Neural progenitor cell (in vitro differentiated cells): ENCODE measurements at regions not wholly inside any gene's neighbourhood (a gene's known extent, or its start where the extent isn't known, plus 50 kb on each side); places are given as distances from the start of the nearest gene placed in this dataset.
"Not testable (repeated sequence)": the region's sequence is repeated elsewhere in the genome, so short reads cannot be mapped to it uniquely, and the experiment has no call there.

Experiments used
- DNase-seq: peaks from one replicate; pipeline ENCODE4 v3.0.0-alpha.2; 2016; ENCODE audit warnings: low spot score
- H2AFZ ChIP-seq: fragments of 200-600 bp; sonication (generic); replicated peaks from 2 replicates; pipeline ENCODE4 v1.6.1; 2016; ENCODE audit warnings: antibody characterized with exemption
- H3F3A ChIP-seq: fragments of 200-600 bp; sonication (generic); 2 replicates; pipeline ENCODE4 v1.6.1; 2016; ENCODE audit warnings: antibody characterized with exemption, low read depth
- H3K27ac ChIP-seq: fragments of 200-600 bp; sonication (generic); 2 replicates; pipeline ENCODE4 v1.5.1; 2016; ENCODE audit warnings: mild to moderate bottlenecking
- H3K27me3 ChIP-seq: fragments of 200-600 bp; sonication (generic); 2 replicates; pipeline ENCODE4 v1.6.1; 2016; ENCODE audit warnings: mild to moderate bottlenecking, moderate library complexity
- H3K36me3 ChIP-seq: fragments of 200-600 bp; sonication (generic); 2 replicates; pipeline ENCODE4 v1.5.1; 2016
- H3K4me1 ChIP-seq: fragments of 200-600 bp; sonication (generic); 2 replicates; pipeline ENCODE4 v1.6.1; 2016; ENCODE audit warnings: mixed run types
- H3K4me2 ChIP-seq: fragments of 200-600 bp; sonication (generic); 2 replicates; pipeline ENCODE4 v1.6.1; 2016
- H3K4me3 ChIP-seq: fragments of 200-600 bp; sonication (generic); 2 replicates; pipeline ENCODE4 v1.5.1; 2016
- H3K79me2 ChIP-seq: fragments of 200-600 bp; sonication (generic); 2 replicates; pipeline ENCODE4 v1.6.1; 2016; ENCODE audit warnings: low read depth
- H3K9ac ChIP-seq: fragments of 200-600 bp; sonication (generic); 2 replicates; pipeline ENCODE4 v1.6.1; 2016
- H3K9me3 ChIP-seq: fragments of 200-600 bp; sonication (generic); 2 replicates; pipeline ENCODE4 v1.5.1; 2016; ENCODE audit warnings: low read depth
- H4K20me1 ChIP-seq: fragments of 200-600 bp; sonication (generic); 2 replicates; pipeline ENCODE4 v1.6.1; 2016; ENCODE audit warnings: low read depth
- H3K27ac Mint-ChIP-seq: 3 replicates; pipeline ENCODE4 v1.8.0; 2021; ENCODE audit warnings: mixed read lengths
- H3K27me3 Mint-ChIP-seq: 2 replicates; pipeline ENCODE4 v1.8.0; 2022; ENCODE audit warnings: low read depth, mild to moderate bottlenecking, inconsistent platforms, moderate library complexity, mixed read lengths; ENCODE audit not compliant: insufficient read depth
- H3K36me3 Mint-ChIP-seq: 3 replicates; pipeline ENCODE4 v1.8.0; 2021; ENCODE audit warnings: mixed read lengths
- H3K4me1 Mint-ChIP-seq: 3 replicates; pipeline ENCODE4 v1.8.0; 2021; ENCODE audit warnings: mixed read lengths
- H3K4me3 Mint-ChIP-seq: 3 replicates; pipeline ENCODE4 v1.8.0; 2021; ENCODE audit warnings: mild to moderate bottlenecking, moderate library complexity, mixed read lengths
- H3K9me3 Mint-ChIP-seq: 3 replicates; pipeline ENCODE4 v1.8.0; 2020; ENCODE audit warnings: mixed read lengths
- CTCF ChIP-seq: fragments of 200-600 bp; sonication (generic); IDR thresholded peaks from 2 replicates; pipeline ENCODE4 v1.5.1; 2017; ENCODE audit warnings: antibody characterized with exemption, mild to moderate bottlenecking
- EZH2 ChIP-seq: fragments of 200-600 bp; sonication (generic); IDR thresholded peaks from 2 replicates; pipeline ENCODE4 v1.6.1; 2017; ENCODE audit warnings: antibody characterized with exemption, mild to moderate bottlenecking, moderate library complexity
- EZH2phosphoT487 ChIP-seq: fragments of 200-600 bp; sonication (generic); IDR thresholded peaks from 2 replicates; pipeline ENCODE4 v1.6.1; 2017; ENCODE audit warnings: antibody characterized with exemption

- H3K27me3 ChIP-seq = peaks cover 99% of the 10 kb centered on the region
- H3K36me3 ChIP-seq = no peaks in the 10 kb centered on the region
- H3K27ac ChIP-seq = no peak overlapping the region
- TF ChIP-seq CTCF = no peak
- no peak for TF ChIP-seq EZH2phosphoT487
- no peak for TF ChIP-seq EZH2
- H3K27ac Mint-ChIP-seq = no peak overlapping the region
- H3K9ac ChIP-seq = no peak overlapping the region
- no peaks in the 10 kb centered on the region for H3K4me1 Mint-ChIP-seq
- H4K20me1 ChIP-seq = no peaks in the 10 kb centered on the region
- no peak overlapping the region for H3K4me3 Mint-ChIP-seq
- peaks cover 8% of the 10 kb centered on the region for H3K9me3 Mint-ChIP-seq
- H3K4me3 ChIP-seq = no peak overlapping the region
- no peaks in the 10 kb centered on the region for H3K9me3 ChIP-seq
- H3K36me3 Mint-ChIP-seq = no peaks in the 10 kb centered on the region
- no peaks in the 10 kb centered on the region for H3K4me1 ChIP-seq
- H2AFZ ChIP-seq = no peak overlapping the region
- H3K27me3 Mint-ChIP-seq = peaks cover 25% of the 10 kb centered on the region
- H3K4me2 ChIP-seq = no peak overlapping the region
- no peaks in the 10 kb centered on the region for H3F3A ChIP-seq
- DNase-seq = no peak
- H3K79me2 ChIP-seq = no peaks in the 10 kb centered on the region
Observed at GRCh38 chr22:22193923-22194322, 50.7 kb upstream of the VPREB1 start.

DNA sequence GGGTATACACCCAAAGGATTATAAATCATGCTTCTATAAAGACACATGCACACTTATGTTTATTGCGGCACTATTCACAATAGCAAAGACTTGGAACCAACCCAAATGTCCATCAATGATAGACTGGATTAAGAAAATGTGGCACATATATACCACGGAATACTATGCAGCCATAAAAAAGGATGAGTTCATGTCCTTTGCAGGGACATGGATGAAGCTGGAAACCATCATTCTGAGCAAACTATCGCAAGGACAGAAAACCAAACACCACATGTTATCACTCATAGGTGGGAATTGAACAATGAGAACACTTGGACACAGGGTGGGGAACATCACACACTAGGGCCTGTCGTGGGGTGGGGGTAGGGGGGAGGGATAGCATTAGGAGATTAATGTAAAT lies 51.1 kb upstream of the VPREB1 start:
- not testable (repeated sequence) for H3K79me2 ChIP-seq, H3K4me1 ChIP-seq, H3K4me3 ChIP-seq, H3K4me2 ChIP-seq, H3K9me3 Mint-ChIP-seq, H3K27ac ChIP-seq, DNase-seq, H3K4me1 Mint-ChIP-seq, H3K36me3 Mint-ChIP-seq, H3K9me3 ChIP-seq, H3K27ac Mint-ChIP-seq, H3K4me3 Mint-ChIP-seq, H3F3A ChIP-seq, H4K20me1 ChIP-seq, H3K9ac ChIP-seq, H2AFZ ChIP-seq, H3K36me3 ChIP-seq
- H3K27me3 Mint-ChIP-seq = peaks cover 25% of the 10 kb centered on the region
- H3K27me3 ChIP-seq = peaks cover 99% of the 10 kb centered on the region

DNA sequence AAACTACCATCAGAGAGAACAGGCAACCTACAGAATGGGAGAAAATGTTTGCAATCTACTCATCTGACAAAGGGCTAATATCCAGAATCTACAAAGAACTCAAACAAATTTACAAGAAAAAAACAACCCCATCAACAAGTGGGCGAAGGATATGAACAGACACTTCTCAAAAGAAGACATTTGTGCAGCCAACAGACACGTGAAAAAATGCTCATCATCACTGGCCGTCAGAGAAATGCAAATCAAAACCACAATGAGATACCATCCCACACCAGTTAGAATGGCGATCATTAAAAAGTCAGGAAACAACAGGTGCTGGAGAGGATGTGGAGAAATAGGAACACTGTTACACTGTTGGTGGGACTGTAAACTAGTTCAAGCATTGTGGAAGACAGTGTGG lies 51.6 kb upstream of the VPREB1 start:
- peaks cover 99% of the 10 kb centered on the region for H3K27me3 ChIP-seq
- H3K4me3 Mint-ChIP-seq, H3F3A ChIP-seq, H3K4me3 ChIP-seq, H3K9ac ChIP-seq, H3K4me1 Mint-ChIP-seq, H2AFZ ChIP-seq, H3K9me3 ChIP-seq, H3K36me3 ChIP-seq, H4K20me1 ChIP-seq, H3K9me3 Mint-ChIP-seq, H3K79me2 ChIP-seq, H3K27ac Mint-ChIP-seq, H3K4me1 ChIP-seq, DNase-seq, H3K36me3 Mint-ChIP-seq, H3K4me2 ChIP-seq, H3K27ac ChIP-seq: not testable (repeated sequence)
- H3K27me3 Mint-ChIP-seq = peaks cover 25% of the 10 kb centered on the region

- not testable (repeated sequence) for H3K4me3 Mint-ChIP-seq, H3K9me3 Mint-ChIP-seq, H3K4me1 Mint-ChIP-seq, H3F3A ChIP-seq, H2AFZ ChIP-seq, H3K27ac ChIP-seq, H3K9ac ChIP-seq, H3K27ac Mint-ChIP-seq, H3K4me1 ChIP-seq, H3K4me3 ChIP-seq, H3K79me2 ChIP-seq, H3K9me3 ChIP-seq, H3K36me3 Mint-ChIP-seq, H3K36me3 ChIP-seq, H4K20me1 ChIP-seq, H3K4me2 ChIP-seq, DNase-seq
- peaks cover 20% of the 10 kb centered on the region for H3K27me3 Mint-ChIP-seq
- peaks cover 99% of the 10 kb centered on the region for H3K27me3 ChIP-seq
Observed at GRCh38 chr22:22189796-22190195, 54.8 kb upstream of the VPREB1 start.

- peaks cover 13% of the 10 kb centered on the region for H3K27me3 Mint-ChIP-seq
- H3K27ac ChIP-seq, H2AFZ ChIP-seq, DNase-seq, H3K36me3 Mint-ChIP-seq, H4K20me1 ChIP-seq, H3K4me2 ChIP-seq, H3F3A ChIP-seq, H3K4me3 ChIP-seq, H3K4me1 Mint-ChIP-seq, H3K9me3 Mint-ChIP-seq, H3K9me3 ChIP-seq, H3K79me2 ChIP-seq, H3K36me3 ChIP-seq, H3K4me1 ChIP-seq, H3K27ac Mint-ChIP-seq, H3K9ac ChIP-seq: not testable (repeated sequence)
- peaks cover 100% of the 10 kb centered on the region for H3K27me3 ChIP-seq
- peak overlapping the region; percentile 52 for H3K4me3 Mint-ChIP-seq
Observed at GRCh38 chr22:22187863-22188262, 56.7 kb upstream of the VPREB1 start.
